GM12878 (cell line): ENCODE measurements at regions not wholly inside any gene's neighbourhood (a gene's known extent, or its start where the extent isn't known, plus 50 kb on each side); places are given as distances from the start of the nearest gene placed in this dataset.

Source experiments
- ATAC-seq: fragments of 200-7000 bp; cut with Tn5 transposase; 3 replicates; pipeline ENCODE4 v1.9.1; 2020; ENCODE audit warnings: mild to moderate bottlenecking, moderate library complexity
- BruUV-seq: library from RNA; stranded (reverse); fragments of 400-500 nt; replicated peaks from 2 replicates; lab custom pipeline; 2021; lab: Mats Ljungman, UMichigan
- CTCF ChIA-PET: fragments of 300-600 bp; sonication (Branson Sonifier 250); formaldehyde crosslinking; extraction: SDS; loops from one replicate; lab custom pipeline; 2021; ENCODE audit warnings: inconsistent platforms; lab: Yijun Ruan, JAX
- POLR2A ChIA-PET: fragments of 350-600 bp; formaldehyde crosslinking; extraction: SDS; loops from one replicate; lab custom pipeline; 2021; ENCODE audit warnings: inconsistent platforms; lab: Charles Lee
- RAD21 ChIA-PET: fragments of 300-600 bp; sonication (Branson Sonifier 250); formaldehyde crosslinking; loops from one replicate; lab custom pipeline; 2023; ENCODE audit warnings: antibody characterized with exemption; ENCODE audit not compliant: unreplicated experiment; lab: Charles Lee
- SMC1A ChIA-PET: fragments of 300-600 bp; sonication (Branson Sonifier 250); formaldehyde crosslinking; loops from one replicate; lab custom pipeline; 2023; ENCODE audit not compliant: unreplicated experiment, uncharacterized antibody; lab: Charles Lee
- DNase-seq: peaks from one replicate; pipeline ENCODE4 v3.0.0-alpha.2; 2011; ENCODE audit warnings: low read depth, low spot score
- FAIRE-seq: peaks from 3 replicates; lab custom pipeline; 2011; peaks lifted over from hg19 to GRCh38; lab: Jason Lieb, UNC
- H2AFZ ChIP-seq: 2 replicates; pipeline ENCODE4 v1.6.0; 2011; ENCODE audit warnings: low read depth, low read length, control low read depth; ENCODE audit not compliant: control insufficient read depth
- H3K27ac ChIP-seq: 2 replicates; pipeline ENCODE4 v1.5.1; 2011; ENCODE audit warnings: control low read depth; ENCODE audit not compliant: control insufficient read depth, insufficient read depth
- H3K27me3 ChIP-seq, 2 experiments: replicated peaks in 1 of 2; 2 replicates each; pipeline versions ENCODE4 v1.6.0 to v1.6.1; 2011; ENCODE audit warnings: low read length in 1 of 2; ENCODE audit not compliant: control insufficient read depth in 2 of 2, insufficient read depth in 2 of 2
- H3K36me3 ChIP-seq, 2 experiments: 2 replicates each; pipeline ENCODE4 v1.5.1; 2011; ENCODE audit warnings: low read length in 1 of 2; ENCODE audit not compliant: control insufficient read depth in 2 of 2, insufficient read depth in 2 of 2
- H3K4me1 ChIP-seq: 2 replicates; pipeline ENCODE4 v1.6.1; 2011; ENCODE audit warnings: mild to moderate bottlenecking, low read length, moderate library complexity, mixed read lengths; ENCODE audit not compliant: control insufficient read depth, insufficient read depth
- H3K4me2 ChIP-seq: 2 replicates; pipeline ENCODE4 v1.6.0; 2011; ENCODE audit warnings: control low read depth; ENCODE audit not compliant: control insufficient read depth, insufficient read depth
- H3K4me3 ChIP-seq: fragments of 200-600 bp; sonication (generic); 2 replicates; pipeline ENCODE4 v1.5.1; 2016
- H3K79me2 ChIP-seq: 2 replicates; pipeline ENCODE4 v1.6.0; 2011; ENCODE audit warnings: low read length; ENCODE audit not compliant: control insufficient read depth, insufficient read depth
- H3K9ac ChIP-seq: 2 replicates; pipeline ENCODE4 v1.8.0; 2011; ENCODE audit warnings: low read length, control low read depth, mixed read lengths; ENCODE audit not compliant: control insufficient read depth, insufficient read depth
- H3K9me3 ChIP-seq: replicated peaks from 3 replicates; pipeline ENCODE4 v1.5.1; 2011; ENCODE audit warnings: mild to moderate bottlenecking, low read length; ENCODE audit not compliant: control insufficient read depth, insufficient read depth
- H4K20me1 ChIP-seq: 2 replicates; pipeline ENCODE4 v1.6.0; 2011; ENCODE audit not compliant: control insufficient read depth, insufficient read depth
- BCLAF1 ChIP-seq: fragments of 450-650 bp; IDR thresholded peaks from 2 replicates; pipeline ENCODE4 v1.6.1; 2017; ENCODE audit warnings: antibody characterized with exemption, mild to moderate bottlenecking, moderate library complexity
- CBFB ChIP-seq: IDR thresholded peaks from 2 replicates; pipeline ENCODE4 v1.6.1; 2016; ENCODE audit warnings: antibody characterized with exemption, low read depth
- CHD4 ChIP-seq: fragments of 200-600 bp; sonication (generic); IDR thresholded peaks from 2 replicates; pipeline ENCODE4 v1.6.1; 2016; ENCODE audit warnings: mild to moderate bottlenecking
- HDAC2 ChIP-seq: fragments of 200-600 bp; sonication (generic); IDR thresholded peaks from 2 replicates; pipeline ENCODE4 v1.6.1; 2017
- IRF4 ChIP-seq: IDR thresholded peaks from 2 replicates; pipeline ENCODE4 v1.6.1; 2011; ENCODE audit warnings: low read depth, low read length
- MAX ChIP-seq: IDR thresholded peaks from 2 replicates; pipeline ENCODE4 v1.6.1; 2012; ENCODE audit warnings: low read depth, low read length, improper control_type of control experiment
- NBN ChIP-seq: fragments of 450-650 bp; IDR thresholded peaks from 2 replicates; pipeline ENCODE4 v1.6.1; 2016
- PAX5 ChIP-seq: IDR thresholded peaks from 2 replicates; pipeline ENCODE4 v1.6.1; 2011; ENCODE audit warnings: low read depth, low read length, borderline replicate concordance
- RFX5 ChIP-seq: IDR thresholded peaks from 2 replicates; pipeline ENCODE4 v1.6.1; 2011; ENCODE audit warnings: low read depth, low read length, improper control_type of control experiment
- TCF3 ChIP-seq: IDR thresholded peaks from 2 replicates; pipeline ENCODE4 v1.6.1; 2012; ENCODE audit warnings: low read depth, mild to moderate bottlenecking, low read length, borderline replicate concordance; ENCODE audit not compliant: insufficient read depth
- YBX1 ChIP-seq: fragments of 450-650 bp; IDR thresholded peaks from 2 replicates; pipeline ENCODE4 v1.6.1; 2016; ENCODE audit warnings: antibody characterized with exemption
- ZZZ3 ChIP-seq: IDR thresholded peaks from 2 replicates; pipeline ENCODE4 v1.6.1; 2011; ENCODE audit warnings: low read depth; ENCODE audit not compliant: control insufficient read depth, insufficient read length
- WGBS: methylation state at CpG from one replicate; pipeline ENCODE4 v1.1.6; 2016; ENCODE audit warnings: low lambda C conversion rate; ENCODE audit not compliant: insufficient replicate concordance, insufficient coverage; ENCODE audit errors: missing lambda C conversion rate; 5-methylcytosine and 5-hydroxymethylcytosine counted together
- in situ Hi-C: fragments of 300-500 bp; cut with MboI; formaldehyde crosslinking; loops from 9 replicates; pipeline ENCODE4 v1.14.3; 2018; ENCODE audit warnings: mixed read lengths
- intact Hi-C: fragments of 100-400 bp; cut with micrococcal nuclease; formaldehyde crosslinking; loops from one replicate; pipeline ENCODE4 v1.14.2; 2022; ENCODE audit not compliant: unreplicated experiment
- TF ChIP-seq, protein P1 (sequence below): fragments of 450-650 bp; IDR thresholded peaks from 2 replicates; pipeline ENCODE4 v1.6.1; 2018; ENCODE audit warnings: borderline replicate concordance, mild to moderate bottlenecking; ENCODE audit not compliant: partially characterized antibody

DNA sequence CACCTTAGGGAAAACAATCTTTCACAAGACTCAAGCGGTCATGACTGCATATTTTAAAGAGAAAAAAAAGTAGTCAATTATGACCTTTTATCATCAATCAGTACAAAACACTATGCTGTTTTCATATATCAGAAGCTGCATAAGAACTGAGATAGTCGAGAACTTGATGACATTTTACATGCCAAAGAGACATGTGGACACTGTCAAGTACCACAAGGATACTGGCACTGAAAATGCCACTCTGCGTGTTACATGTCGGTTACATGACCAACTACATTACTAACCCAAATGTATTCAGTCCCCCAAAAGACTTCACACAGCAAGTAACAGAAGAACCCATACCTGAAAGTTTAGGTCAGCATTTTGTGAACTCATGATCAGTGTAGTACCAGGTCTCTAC, 975.0 kb upstream of the ADGRL4 start:
- in situ Hi-C loops (no loop called here), intact Hi-C loops (no loop called here)
- H2AFZ ChIP-seq = no peak overlapping the region
- H3K27me3 ChIP-seq = no peaks in the 10 kb centered on the region
- H3K9me3 ChIP-seq = no peaks in the 10 kb centered on the region
- ChIA-PET CTCF (no interaction called here), RAD21 (no interaction called here), SMC1A (no interaction called here), POLR2A (no interaction called here)
- no peaks in the 10 kb centered on the region for H3K79me2 ChIP-seq
- TF ChIP-seq CBFB (no peak), IRF4 (no peak), YBX1 (no peak), MAX (no peak), RFX5 (no peak), CHD4 (no peak), ZZZ3 (no peak), TCF3 (no peak), BCLAF1 (no peak), NBN (no peak), PAX5 (no peak), HDAC2 (no peak)
- TF ChIP-seq, protein P1, sequence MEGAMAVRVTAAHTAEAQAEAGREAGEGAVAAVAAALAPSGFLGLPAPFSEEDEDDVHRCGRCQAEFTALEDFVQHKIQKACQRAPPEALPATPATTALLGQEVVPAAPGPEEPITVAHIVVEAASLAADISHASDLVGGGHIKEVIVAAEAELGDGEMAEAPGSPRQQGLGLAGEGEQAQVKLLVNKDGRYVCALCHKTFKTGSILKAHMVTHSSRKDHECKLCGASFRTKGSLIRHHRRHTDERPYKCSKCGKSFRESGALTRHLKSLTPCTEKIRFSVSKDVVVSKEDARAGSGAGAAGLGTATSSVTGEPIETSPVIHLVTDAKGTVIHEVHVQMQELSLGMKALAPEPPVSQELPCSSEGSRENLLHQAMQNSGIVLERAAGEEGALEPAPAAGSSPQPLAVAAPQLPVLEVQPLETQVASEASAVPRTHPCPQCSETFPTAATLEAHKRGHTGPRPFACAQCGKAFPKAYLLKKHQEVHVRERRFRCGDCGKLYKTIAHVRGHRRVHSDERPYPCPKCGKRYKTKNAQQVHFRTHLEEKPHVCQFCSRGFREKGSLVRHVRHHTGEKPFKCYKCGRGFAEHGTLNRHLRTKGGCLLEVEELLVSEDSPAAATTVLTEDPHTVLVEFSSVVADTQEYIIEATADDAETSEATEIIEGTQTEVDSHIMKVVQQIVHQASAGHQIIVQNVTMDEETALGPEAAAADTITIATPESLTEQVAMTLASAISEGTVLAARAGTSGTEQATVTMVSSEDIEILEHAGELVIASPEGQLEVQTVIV = no peak
- H3K4me2 ChIP-seq = no peak overlapping the region
- 43% methylated on average over 4 of the region's 4 CpGs for WGBS
- FAIRE-seq = no peak
- H3K27ac ChIP-seq = no peak overlapping the region
- no peak overlapping the region for H3K4me3 ChIP-seq
- H3K4me1 ChIP-seq = no peaks in the 10 kb centered on the region
- no peak for ATAC-seq
- DNase-seq = no peak
- no peaks in the 10 kb centered on the region for H4K20me1 ChIP-seq
- H3K9ac ChIP-seq = no peak overlapping the region
- H3K36me3 ChIP-seq = no peaks in the 10 kb centered on the region
- BruUV-seq = no TSS peak
